Ascending aorta (tissue), 2 donors: ENCODE measurements at regions not wholly inside any gene's neighbourhood (a gene's known extent, or its start where the extent isn't known, plus 50 kb on each side); places are given as distances from the start of the nearest gene placed in this dataset.
"Not testable (repeated sequence)": the region's sequence is repeated elsewhere in the genome, so short reads cannot be mapped to it uniquely, and the experiment has no call there.

ENCODE experiments used
- DNase-seq, 2 donors: peaks; one replicate each; pipeline ENCODE4 v3.0.0-alpha.2; 2019; ENCODE audit warnings: low spot score in 2 of 2
- H3K27ac ChIP-seq, 2 donors: fragments of 200-600 bp; sonication (generic); one replicate each; pipeline ENCODE4 v1.5.1; 2016 to 2017; ENCODE audit warnings: mild to moderate bottlenecking in 1 of 2
- H3K27me3 ChIP-seq: fragments of 200-600 bp; sonication (generic); one replicate; pipeline ENCODE4 v1.5.1; 2017
- H3K36me3 ChIP-seq, 2 donors: fragments of 200-600 bp; sonication (generic); one replicate each; pipeline ENCODE4 v1.5.1; 2016
- H3K4me1 ChIP-seq, 2 donors: fragments of 200-600 bp; sonication (generic); one replicate each; pipeline ENCODE4 v1.5.1; 2016 to 2017; ENCODE audit warnings: mild to moderate bottlenecking in 1 of 2
- H3K4me3 ChIP-seq, 2 donors: fragments of 200-600 bp; sonication (generic); one replicate each; pipeline ENCODE4 v1.5.1; 2016 to 2017; ENCODE audit warnings: mild to moderate bottlenecking in 1 of 2
- H3K9me3 ChIP-seq, 2 donors: fragments of 200-600 bp; sonication (generic); one replicate each; pipeline ENCODE4 v1.5.1; 2016
- CTCF ChIP-seq, 3 experiments: fragments of 200-600 bp in 2 of 3; fragments of 450-650 bp in 1 of 3; sonication (generic) in 2 of 3; IDR thresholded peaks; one replicate each; pipeline ENCODE4 v1.5.1; 2016 to 2019; ENCODE audit warnings: antibody characterized with exemption in 3 of 3, mild to moderate bottlenecking in 1 of 3, moderate library complexity in 1 of 3
- intact Hi-C: fragments of 100-400 bp; cut with DNase I; formaldehyde crosslinking; loops from one replicate; pipeline ENCODE4 v1.15.1; 2023

GRCh38 chr6:16883414-16883813 is 122.2 kb upstream of the ATXN1 start:
- H3K27me3 ChIP-seq: no peaks in the 10 kb centered on the region
- no peaks in the 10 kb centered on the region for H3K9me3 ChIP-seq
- H3K27ac ChIP-seq: no peak overlapping the region
- H3K4me3 ChIP-seq: no peak overlapping the region
- intact Hi-C loops: no loop called here
- no peaks in the 10 kb centered on the region for H3K4me1 ChIP-seq
- no peak for DNase-seq
- no peak for TF ChIP-seq CTCF (IDR thresholded peaks at IDR 0.05)
- H3K36me3 ChIP-seq: no peaks in the 10 kb centered on the region

GRCh38 chr6:16882230-16882629 is 121.0 kb upstream of the ATXN1 start:
- H3K4me1 ChIP-seq: no peaks in the 10 kb centered on the region
- intact Hi-C loops: no loop called here

GRCh38 chr6:16876852-16877251 is 115.6 kb upstream of the ATXN1 start:
- H3K27me3 ChIP-seq, H3K4me1 ChIP-seq, H3K36me3 ChIP-seq, H3K9me3 ChIP-seq, H3K27ac ChIP-seq, intact Hi-C loops, H3K4me3 ChIP-seq, DNase-seq: not testable (repeated sequence)

More at GRCh38 chr6:16882230-16882629, 121.0 kb upstream of the ATXN1 start:
- no peak for TF ChIP-seq CTCF (IDR thresholded peaks at IDR 0.05)
- no peaks in the 10 kb centered on the region for H3K9me3 ChIP-seq
- no peak overlapping the region for H3K4me3 ChIP-seq
- no peak overlapping the region for H3K27ac ChIP-seq
- no peaks in the 10 kb centered on the region for H3K27me3 ChIP-seq
- no peak for DNase-seq
- no peaks in the 10 kb centered on the region for H3K36me3 ChIP-seq

GRCh38 chr6:16876201-16876600 is 114.9 kb upstream of the ATXN1 start:
- no peaks in the 10 kb centered on the region for H3K9me3 ChIP-seq
- H3K4me1 ChIP-seq: no peaks in the 10 kb centered on the region
- no peak overlapping the region for H3K4me3 ChIP-seq
- no peak overlapping the region for H3K27ac ChIP-seq
- H3K36me3 ChIP-seq: no peaks in the 10 kb centered on the region
- no peaks in the 10 kb centered on the region for H3K27me3 ChIP-seq
- DNase-seq: no peak
- TF ChIP-seq CTCF (IDR thresholded peaks at IDR 0.05): no peak
- intact Hi-C loops: no loop called here

GRCh38 chr6:16873698-16874097 is 112.4 kb upstream of the ATXN1 start:
- DNase-seq: no peak
- no peak overlapping the region for H3K27ac ChIP-seq
- no peak for TF ChIP-seq CTCF (IDR thresholded peaks at IDR 0.05)
- no peaks in the 10 kb centered on the region for H3K27me3 ChIP-seq
- no peaks in the 10 kb centered on the region for H3K36me3 ChIP-seq
- intact Hi-C loops: no loop called here
- H3K4me1 ChIP-seq: no peaks in the 10 kb centered on the region
- H3K4me3 ChIP-seq: no peak overlapping the region
- H3K9me3 ChIP-seq: no peaks in the 10 kb centered on the region

- no peak overlapping the region for H3K4me3 ChIP-seq
- H3K27me3 ChIP-seq: no peaks in the 10 kb centered on the region
- no peak overlapping the region for H3K27ac ChIP-seq
- DNase-seq: no peak
- no peaks in the 10 kb centered on the region for H3K4me1 ChIP-seq
- intact Hi-C loops: no loop called here
- H3K36me3 ChIP-seq: no peaks in the 10 kb centered on the region
- no peaks in the 10 kb centered on the region for H3K9me3 ChIP-seq
- peak in 1 of 3 experiments; percentile 16 for TF ChIP-seq CTCF (IDR thresholded peaks at IDR 0.05)
Observed at GRCh38 chr6:16872543-16873235, 111.4 kb upstream of the ATXN1 start.
